ENCODE measurements at regions not wholly inside any gene's neighbourhood (a gene's known extent, or its start where the extent isn't known, plus 50 kb on each side); places are given as distances from the start of the nearest gene placed in this dataset.
"Not testable (repeated sequence)": the region's sequence is repeated elsewhere in the genome, so short reads cannot be mapped to it uniquely, and the experiment has no call there.

DNA sequence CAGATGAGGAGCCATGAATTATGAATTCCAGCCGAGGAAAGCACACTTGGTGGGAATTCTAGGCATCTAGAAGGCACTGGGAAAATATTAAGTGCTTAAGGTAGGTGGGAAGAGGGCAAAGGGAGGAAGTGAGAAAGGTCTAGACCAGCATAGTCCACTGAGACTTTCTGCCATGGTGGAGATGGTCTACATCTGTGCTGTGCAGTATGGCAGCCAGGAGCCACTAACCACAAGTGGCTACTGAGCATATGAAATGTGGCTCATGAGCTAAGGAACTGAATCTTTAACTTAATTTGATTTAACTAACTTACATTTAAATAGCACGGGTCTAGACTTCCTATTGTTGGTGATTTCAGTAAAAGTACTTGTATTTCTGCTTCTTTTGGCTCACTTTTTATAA lies 82.5 kb upstream of the SEM1 start:
- peaks cover 22% of the 10 kb centered on the region for H3K4me1 Mint-ChIP-seq (ENCODE audit: unreplicated experiment)
- H3K4me3 Mint-ChIP-seq: no peak overlapping the region
- DNase-seq (ENCODE audit: extremely low spot score, unreplicated experiment): no peak
- no peaks in the 10 kb centered on the region for H3K9me3 Mint-ChIP-seq
- TF ChIP-seq, protein P1, sequence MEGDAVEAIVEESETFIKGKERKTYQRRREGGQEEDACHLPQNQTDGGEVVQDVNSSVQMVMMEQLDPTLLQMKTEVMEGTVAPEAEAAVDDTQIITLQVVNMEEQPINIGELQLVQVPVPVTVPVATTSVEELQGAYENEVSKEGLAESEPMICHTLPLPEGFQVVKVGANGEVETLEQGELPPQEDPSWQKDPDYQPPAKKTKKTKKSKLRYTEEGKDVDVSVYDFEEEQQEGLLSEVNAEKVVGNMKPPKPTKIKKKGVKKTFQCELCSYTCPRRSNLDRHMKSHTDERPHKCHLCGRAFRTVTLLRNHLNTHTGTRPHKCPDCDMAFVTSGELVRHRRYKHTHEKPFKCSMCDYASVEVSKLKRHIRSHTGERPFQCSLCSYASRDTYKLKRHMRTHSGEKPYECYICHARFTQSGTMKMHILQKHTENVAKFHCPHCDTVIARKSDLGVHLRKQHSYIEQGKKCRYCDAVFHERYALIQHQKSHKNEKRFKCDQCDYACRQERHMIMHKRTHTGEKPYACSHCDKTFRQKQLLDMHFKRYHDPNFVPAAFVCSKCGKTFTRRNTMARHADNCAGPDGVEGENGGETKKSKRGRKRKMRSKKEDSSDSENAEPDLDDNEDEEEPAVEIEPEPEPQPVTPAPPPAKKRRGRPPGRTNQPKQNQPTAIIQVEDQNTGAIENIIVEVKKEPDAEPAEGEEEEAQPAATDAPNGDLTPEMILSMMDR (conservative IDR thresholded peaks at IDR 0.05): no peak
- no peak overlapping the region for H3K27ac Mint-ChIP-seq
- no peaks in the 10 kb centered on the region for H3K36me3 Mint-ChIP-seq
- peaks cover 8% of the 10 kb centered on the region for H3K27me3 Mint-ChIP-seq

DNA sequence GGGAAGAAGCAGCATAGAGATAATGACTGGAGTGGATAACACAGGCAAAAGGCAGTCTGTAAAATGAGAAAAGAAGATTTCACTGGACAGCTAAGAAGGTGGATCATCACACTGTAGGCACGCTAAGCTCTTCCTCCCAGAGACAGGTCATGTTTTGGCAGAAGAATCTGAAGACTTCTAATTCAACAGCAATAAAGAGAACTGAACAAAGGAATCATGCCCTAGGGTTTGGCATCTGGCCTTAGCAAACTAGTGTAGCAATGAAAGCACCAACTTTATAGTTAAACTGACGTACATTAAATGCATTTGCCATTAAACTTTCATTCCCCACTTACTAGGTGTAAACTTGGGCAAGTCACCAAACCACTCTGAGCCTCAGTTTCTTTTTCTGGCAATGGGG lies 84.4 kb upstream of the SEM1 start:
- peaks cover 7% of the 10 kb centered on the region for H3K4me1 Mint-ChIP-seq (ENCODE audit: unreplicated experiment)
- no peak overlapping the region for H3K27ac Mint-ChIP-seq
- H3K4me3 Mint-ChIP-seq: no peak overlapping the region
- H3K36me3 Mint-ChIP-seq: no peaks in the 10 kb centered on the region
- H3K27me3 Mint-ChIP-seq: peaks cover 8% of the 10 kb centered on the region
- DNase-seq (ENCODE audit: extremely low spot score, unreplicated experiment): no peak
- H3K9me3 Mint-ChIP-seq: no peaks in the 10 kb centered on the region
- TF ChIP-seq, protein P1 (conservative IDR thresholded peaks at IDR 0.05): no peak

DNA sequence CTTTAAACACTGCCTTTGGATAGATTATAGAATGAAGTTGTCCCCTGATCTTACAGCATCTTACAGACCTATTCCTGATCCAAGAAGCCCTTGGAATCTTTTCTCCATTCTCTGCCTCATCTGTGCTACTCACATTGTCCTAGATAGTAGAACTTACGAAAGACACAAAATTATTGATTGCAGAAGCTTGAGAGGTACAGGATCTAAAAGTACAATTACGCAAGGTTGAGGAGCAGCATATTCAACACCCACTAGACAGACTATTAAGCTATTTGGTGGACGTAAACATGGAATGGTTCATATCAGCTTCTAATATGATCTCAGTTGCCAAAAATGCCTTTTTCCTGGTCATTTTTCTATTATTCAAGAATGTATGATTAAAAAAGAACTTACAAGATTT lies 90.5 kb upstream of the SEM1 start:
- Mint-ChIP-seq H3K27me3 (peaks cover 5% of the 10 kb centered on the region), H3K4me3 (no peak overlapping the region), H3K9me3 (no peaks in the 10 kb centered on the region), H3K4me1 (ENCODE audit: unreplicated experiment) (no peaks in the 10 kb centered on the region), H3K27ac (no peak overlapping the region), H3K36me3 (no peaks in the 10 kb centered on the region)
- no peak for DNase-seq (ENCODE audit: extremely low spot score, unreplicated experiment)
- TF ChIP-seq, protein P1 (conservative IDR thresholded peaks at IDR 0.05): no peak

DNA sequence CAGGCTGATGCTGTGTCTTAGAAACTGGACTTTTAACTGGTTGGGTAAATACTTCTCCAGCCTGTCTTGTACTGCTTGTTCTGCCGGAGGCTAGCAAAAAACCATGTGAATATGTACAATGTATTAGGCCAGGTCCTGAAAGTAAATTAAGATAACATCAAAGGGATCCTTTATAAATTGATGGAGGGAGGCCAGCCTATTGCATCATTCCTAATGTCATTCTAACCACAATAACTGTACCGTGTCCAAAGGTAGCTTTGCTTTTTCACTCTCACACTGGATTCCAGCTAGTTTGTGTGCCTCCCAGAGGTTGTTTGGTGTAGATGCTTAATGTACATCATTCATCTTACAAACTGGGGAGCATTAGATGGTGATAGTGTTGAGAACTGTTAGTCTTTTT lies 91.2 kb upstream of the SEM1 start:
- no peak overlapping the region for H3K4me3 Mint-ChIP-seq
- no peak overlapping the region for H3K27ac Mint-ChIP-seq
- no peaks in the 10 kb centered on the region for H3K36me3 Mint-ChIP-seq
- H3K4me1 Mint-ChIP-seq (ENCODE audit: unreplicated experiment): no peaks in the 10 kb centered on the region
- H3K9me3 Mint-ChIP-seq: no peaks in the 10 kb centered on the region
- no peak for DNase-seq (ENCODE audit: extremely low spot score, unreplicated experiment)
- no peaks in the 10 kb centered on the region for H3K27me3 Mint-ChIP-seq
- TF ChIP-seq, protein P1 (conservative IDR thresholded peaks at IDR 0.05): no peak

DNA sequence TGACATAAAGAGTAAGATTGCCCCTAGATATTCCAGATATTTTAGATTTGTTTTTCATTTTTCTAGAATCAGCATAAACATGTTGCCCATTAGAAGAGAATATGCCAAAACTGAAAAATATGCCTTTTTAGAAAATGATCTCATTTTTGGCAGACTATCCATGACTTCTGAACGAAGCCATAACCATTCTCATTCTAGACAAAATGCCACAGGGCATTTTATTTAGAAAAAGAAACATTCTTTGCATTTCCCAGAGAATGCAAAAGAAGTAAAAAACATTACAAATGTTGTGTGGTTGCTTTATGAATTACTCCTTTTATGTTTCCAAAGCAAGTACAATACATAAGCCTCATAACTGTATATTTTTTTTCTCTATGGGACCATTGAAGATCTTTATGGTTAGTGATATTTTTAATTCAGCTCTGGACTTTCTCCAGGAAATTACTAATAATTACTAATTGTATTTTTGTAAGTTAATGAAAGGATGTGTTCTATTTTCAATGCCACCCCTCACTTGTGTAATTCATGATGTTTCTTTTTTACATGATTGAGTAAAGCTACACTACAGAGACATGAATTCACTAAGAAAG lies 109.6 kb upstream of the SEM1 start:
- Mint-ChIP-seq H3K9me3 (peaks cover under 1% of the 10 kb centered on the region), H3K27ac (no peak overlapping the region), H3K4me1 (ENCODE audit: unreplicated experiment) (no peaks in the 10 kb centered on the region), H3K36me3 (no peaks in the 10 kb centered on the region), H3K4me3 (no peak overlapping the region), H3K27me3 (peaks cover 3% of the 10 kb centered on the region)
- TF ChIP-seq, protein P1 (conservative IDR thresholded peaks at IDR 0.05): no peak
- DNase-seq (ENCODE audit: extremely low spot score, unreplicated experiment): no peak

DNA sequence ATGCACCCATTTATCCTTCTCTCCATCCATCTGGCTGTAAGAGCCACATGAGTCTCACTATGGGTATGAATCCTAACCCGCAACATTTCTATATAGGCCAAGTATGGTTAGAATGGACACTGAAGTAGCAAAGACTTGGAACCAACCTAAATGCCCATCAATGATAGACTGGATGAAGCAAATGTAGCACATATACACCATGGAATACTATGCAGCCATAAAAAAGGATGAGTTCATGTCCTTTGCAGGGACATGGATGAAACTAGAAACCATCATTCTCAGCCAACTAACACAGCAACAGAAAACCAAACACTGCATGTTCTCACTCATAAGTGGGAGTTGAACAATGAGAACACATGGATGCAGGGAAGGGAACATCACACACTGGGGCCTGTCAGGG lies 111.5 kb upstream of the SEM1 start:
- not testable (repeated sequence) for H3K27ac Mint-ChIP-seq; H3K27me3 Mint-ChIP-seq; H3K9me3 Mint-ChIP-seq; H3K4me1 Mint-ChIP-seq (ENCODE audit: unreplicated experiment); H3K4me3 Mint-ChIP-seq; DNase-seq (ENCODE audit: extremely low spot score, unreplicated experiment); H3K36me3 Mint-ChIP-seq

All from type B pancreatic cell (in vitro differentiated cells).